Natural killer cell (primary cell): ENCODE measurements at regions not wholly inside any gene's neighbourhood (a gene's known extent, or its start where the extent isn't known, plus 50 kb on each side); places are given as distances from the start of the nearest gene placed in this dataset.

Experiments
- ATAC-seq, 3 donors: fragments of 150-1000 bp in 2 of 3; fragments of 200-7000 bp in 1 of 3; cut with Tn5 transposase; 1 replicate in 1 of 3; 2 replicates in 2 of 3; pipeline ENCODE4 v1.10.0; 2021; ENCODE audit warnings: mild to moderate bottlenecking in 2 of 3, moderate library complexity in 2 of 3
- DNase-seq, 2 donors: peaks; one replicate each; pipeline versions ENCODE4 v3.0.0 to v3.0.0-alpha.2; 2013 to 2021; ENCODE audit warnings: mixed read lengths in 1 of 2
- H3K27ac ChIP-seq: one replicate; pipeline ENCODE4 v1.5.1; 2013; ENCODE audit warnings: mild to moderate bottlenecking, low read length
- H3K27me3 ChIP-seq: one replicate; pipeline ENCODE4 v1.6.1; 2013; ENCODE audit warnings: low read length; ENCODE audit not compliant: control insufficient read depth, insufficient read depth
- H3K36me3 ChIP-seq: one replicate; pipeline ENCODE4 v1.6.1; 2013; ENCODE audit warnings: low read length; ENCODE audit not compliant: control insufficient read depth, insufficient read depth
- H3K4me1 ChIP-seq: one replicate; pipeline ENCODE4 v1.6.1; 2013; ENCODE audit warnings: low read length; ENCODE audit not compliant: control insufficient read depth, insufficient read depth
- H3K4me3 ChIP-seq: one replicate; pipeline ENCODE4 v1.5.1; 2013; ENCODE audit warnings: low read length
- H3K9me3 ChIP-seq: one replicate; pipeline ENCODE4 v1.6.1; 2013; ENCODE audit warnings: low read length; ENCODE audit not compliant: control insufficient read depth, insufficient read depth
- H3K27ac Mint-ChIP-seq, 2 donors: one replicate each; pipeline ENCODE4 v1.8.0; 2022; ENCODE audit warnings: mild to moderate bottlenecking in 2 of 2, mixed read lengths in 2 of 2, moderate library complexity in 1 of 2
- H3K27me3 Mint-ChIP-seq, 2 donors: one replicate each; pipeline ENCODE4 v1.8.0; 2022; ENCODE audit warnings: low read depth in 2 of 2, mixed read lengths in 2 of 2
- H3K36me3 Mint-ChIP-seq: one replicate; pipeline ENCODE4 v1.8.0; 2022; ENCODE audit warnings: mixed read lengths
- H3K4me1 Mint-ChIP-seq, 2 donors: one replicate each; pipeline ENCODE4 v1.8.0; 2022; ENCODE audit warnings: mixed read lengths in 2 of 2
- H3K4me3 Mint-ChIP-seq: one replicate; pipeline ENCODE4 v1.8.0; 2022; ENCODE audit warnings: mild to moderate bottlenecking, moderate library complexity, mixed read lengths
- H3K9me3 Mint-ChIP-seq, 2 donors: one replicate each; pipeline ENCODE4 v1.8.0; 2022; ENCODE audit warnings: mixed read lengths in 2 of 2
- WGBS: methylation state at CpG from one replicate; pipeline ENCODE4 v1.1.7; 2013; ENCODE audit warnings: missing lambda C conversion rate; ENCODE audit not compliant: insufficient coverage; 5-methylcytosine and 5-hydroxymethylcytosine counted together
- intact Hi-C: fragments of 100-400 bp; cut with micrococcal nuclease; formaldehyde crosslinking; loops from one replicate; pipeline ENCODE4 v1.14.2; 2022
- TF ChIP-seq, protein P1 (sequence below): fragments of 200-600 bp; IDR thresholded peaks from one replicate; pipeline ENCODE4 v1.8.0; 2022; ENCODE audit warnings: antibody characterized with exemption

DNA sequence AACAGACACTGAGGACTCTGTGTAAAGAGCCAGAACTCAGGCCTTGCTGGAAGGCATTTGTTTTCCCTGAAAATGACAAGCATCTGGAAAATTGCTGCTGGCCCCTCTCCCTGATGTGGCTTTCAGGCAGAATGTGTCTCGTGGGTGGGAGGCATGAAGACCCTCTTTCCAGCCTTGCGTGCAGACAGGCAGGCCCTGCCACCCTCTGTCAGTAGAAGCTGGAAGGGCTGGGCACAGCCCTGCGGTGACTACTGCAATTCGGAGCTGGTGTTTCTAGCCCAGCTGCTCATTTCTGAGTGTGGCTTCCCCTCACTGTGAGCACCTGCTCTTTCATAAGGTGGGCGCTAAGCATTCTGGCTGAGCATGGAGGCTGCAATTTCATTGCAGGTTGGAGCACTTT is 349.9 kb downstream of the PTPRU start:
- H3K4me3 ChIP-seq = no peak overlapping the region
- intact Hi-C loops = no loop called here
- no peaks in the 10 kb centered on the region for H3K9me3 ChIP-seq
- no peak overlapping the region for H3K4me3 Mint-ChIP-seq
- ATAC-seq = no peak
- no peaks in the 10 kb centered on the region for H3K36me3 Mint-ChIP-seq
- no peak overlapping the region for H3K27ac Mint-ChIP-seq
- H3K27me3 Mint-ChIP-seq = peaks cover 8 to 16% of the 10 kb centered on the region in 2 donors
- TF ChIP-seq, protein P1, sequence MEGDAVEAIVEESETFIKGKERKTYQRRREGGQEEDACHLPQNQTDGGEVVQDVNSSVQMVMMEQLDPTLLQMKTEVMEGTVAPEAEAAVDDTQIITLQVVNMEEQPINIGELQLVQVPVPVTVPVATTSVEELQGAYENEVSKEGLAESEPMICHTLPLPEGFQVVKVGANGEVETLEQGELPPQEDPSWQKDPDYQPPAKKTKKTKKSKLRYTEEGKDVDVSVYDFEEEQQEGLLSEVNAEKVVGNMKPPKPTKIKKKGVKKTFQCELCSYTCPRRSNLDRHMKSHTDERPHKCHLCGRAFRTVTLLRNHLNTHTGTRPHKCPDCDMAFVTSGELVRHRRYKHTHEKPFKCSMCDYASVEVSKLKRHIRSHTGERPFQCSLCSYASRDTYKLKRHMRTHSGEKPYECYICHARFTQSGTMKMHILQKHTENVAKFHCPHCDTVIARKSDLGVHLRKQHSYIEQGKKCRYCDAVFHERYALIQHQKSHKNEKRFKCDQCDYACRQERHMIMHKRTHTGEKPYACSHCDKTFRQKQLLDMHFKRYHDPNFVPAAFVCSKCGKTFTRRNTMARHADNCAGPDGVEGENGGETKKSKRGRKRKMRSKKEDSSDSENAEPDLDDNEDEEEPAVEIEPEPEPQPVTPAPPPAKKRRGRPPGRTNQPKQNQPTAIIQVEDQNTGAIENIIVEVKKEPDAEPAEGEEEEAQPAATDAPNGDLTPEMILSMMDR = no peak
- 79% methylated on average over 5 of the region's 5 CpGs for WGBS
- no peaks in the 10 kb centered on the region for H3K4me1 Mint-ChIP-seq
- H3K27me3 ChIP-seq = no peaks in the 10 kb centered on the region
- no peaks in the 10 kb centered on the region for H3K4me1 ChIP-seq
- no peak overlapping the region for H3K27ac ChIP-seq
- H3K36me3 ChIP-seq = no peaks in the 10 kb centered on the region
- no peaks in the 10 kb centered on the region for H3K9me3 Mint-ChIP-seq
- DNase-seq = no peak

DNA sequence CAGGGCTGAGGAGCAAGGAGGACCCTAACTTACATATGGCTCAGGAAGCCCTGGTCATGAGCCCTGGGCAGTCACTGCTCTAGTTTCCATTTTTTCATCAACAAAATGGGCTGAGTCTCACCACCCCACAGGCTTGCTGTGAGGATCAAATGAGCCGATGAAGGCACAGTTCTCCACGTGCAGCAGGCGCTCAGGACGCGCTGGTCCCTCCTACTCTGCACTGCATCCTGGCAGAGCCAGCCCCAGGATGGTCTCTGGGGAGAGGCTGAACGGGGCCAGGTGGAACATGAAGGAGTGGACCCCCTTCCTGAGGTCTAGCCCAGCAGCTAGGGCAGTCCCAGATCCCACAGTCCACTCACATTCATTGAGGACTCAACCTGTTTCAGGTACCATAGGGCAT is 349.3 kb downstream of the PTPRU start:
- DNase-seq (no peak), ATAC-seq (no peak)
- no peaks in the 10 kb centered on the region for H3K36me3 ChIP-seq
- H3K9me3 ChIP-seq = no peaks in the 10 kb centered on the region
- H3K27ac ChIP-seq = no peak overlapping the region
- Mint-ChIP-seq H3K27ac (no peak overlapping the region), H3K9me3 (no peaks in the 10 kb centered on the region), H3K4me1 (no peaks in the 10 kb centered on the region), H3K27me3 (peaks cover 8 to 16% of the 10 kb centered on the region in 2 donors), H3K4me3 (no peak overlapping the region), H3K36me3 (no peaks in the 10 kb centered on the region)
- intact Hi-C loops = no loop called here
- WGBS = 81% methylated on average over 6 of the region's 6 CpGs
- H3K4me3 ChIP-seq = no peak overlapping the region
- TF ChIP-seq, protein P1 = no peak
- no peaks in the 10 kb centered on the region for H3K4me1 ChIP-seq
- no peaks in the 10 kb centered on the region for H3K27me3 ChIP-seq

DNA sequence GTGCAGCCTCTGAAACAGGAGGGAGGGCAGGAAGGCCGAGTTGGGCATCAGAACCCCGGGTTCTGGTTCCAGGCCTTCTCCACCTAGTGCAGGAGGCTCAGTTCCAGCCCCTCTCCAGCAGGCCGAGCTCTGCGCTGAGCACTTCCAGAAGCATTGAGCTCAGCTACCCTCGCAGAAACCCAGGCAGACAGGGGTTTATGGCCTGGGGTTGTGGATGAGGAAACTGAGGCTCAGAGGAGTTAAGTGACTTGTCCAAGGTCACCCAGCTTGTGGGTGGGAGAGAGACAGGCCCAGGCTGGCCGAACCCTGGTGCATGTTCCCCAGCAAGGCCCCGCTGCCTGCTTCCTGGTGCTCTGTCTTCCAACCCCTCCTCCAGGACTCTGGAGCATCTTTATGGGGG is 348.9 kb downstream of the PTPRU start:
- Histone ChIP-seq H3K9me3 (no peaks in the 10 kb centered on the region), H3K4me3 (no peak overlapping the region), H3K27ac (no peak overlapping the region), H3K4me1 (no peaks in the 10 kb centered on the region), H3K36me3 (no peaks in the 10 kb centered on the region), H3K27me3 (no peaks in the 10 kb centered on the region)
- TF ChIP-seq, protein P1 = no peak
- H3K36me3 Mint-ChIP-seq = no peaks in the 10 kb centered on the region
- H3K4me1 Mint-ChIP-seq = no peaks in the 10 kb centered on the region
- 73% methylated on average over 7 of the region's 7 CpGs for WGBS
- peaks cover 6 to 16% of the 10 kb centered on the region in 2 donors for H3K27me3 Mint-ChIP-seq
- ATAC-seq (no peak), DNase-seq (no peak)
- intact Hi-C loops = no loop called here
- no peak overlapping the region for H3K4me3 Mint-ChIP-seq
- no peak overlapping the region for H3K27ac Mint-ChIP-seq
- no peaks in the 10 kb centered on the region for H3K9me3 Mint-ChIP-seq

DNA sequence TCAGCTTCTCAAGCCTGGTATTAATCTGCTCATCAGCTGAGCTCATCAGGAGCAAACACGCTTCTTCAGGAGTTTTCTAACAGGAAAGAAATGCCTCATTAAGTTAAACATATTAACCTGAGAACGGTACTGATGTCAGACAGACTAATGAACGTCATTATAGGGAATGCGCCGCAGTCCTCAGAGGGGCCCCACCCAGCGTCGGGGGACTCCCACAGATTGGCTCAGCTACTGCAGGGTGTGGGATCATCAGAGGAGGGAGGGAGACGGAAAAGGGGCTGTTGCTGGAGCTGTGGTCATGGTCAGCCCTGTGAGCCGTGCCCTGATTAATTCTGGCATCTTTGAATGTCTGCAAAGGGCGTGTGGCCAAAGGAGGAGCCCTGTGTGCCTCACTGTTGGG is 348.5 kb downstream of the PTPRU start:
- H3K4me3 ChIP-seq = no peak overlapping the region
- no peak overlapping the region for H3K27ac ChIP-seq
- no peaks in the 10 kb centered on the region for H3K9me3 ChIP-seq
- peaks cover 4 to 16% of the 10 kb centered on the region in 2 donors for H3K27me3 Mint-ChIP-seq
- TF ChIP-seq, protein P1 = no peak
- no peak for ATAC-seq
- H3K4me1 ChIP-seq = no peaks in the 10 kb centered on the region
- no peaks in the 10 kb centered on the region for H3K27me3 ChIP-seq
- H3K36me3 Mint-ChIP-seq = no peaks in the 10 kb centered on the region
- no peak overlapping the region for H3K4me3 Mint-ChIP-seq
- H3K9me3 Mint-ChIP-seq = no peaks in the 10 kb centered on the region
- no peaks in the 10 kb centered on the region for H3K36me3 ChIP-seq
- intact Hi-C loops = no loop called here
- no peaks in the 10 kb centered on the region for H3K4me1 Mint-ChIP-seq
- 67% methylated on average over 10 of the region's 10 CpGs for WGBS
- H3K27ac Mint-ChIP-seq = no peak overlapping the region
- no peak for DNase-seq
